ENCODE measurements at regions not wholly inside any gene's neighbourhood (a gene's known extent, or its start where the extent isn't known, plus 50 kb on each side); places are given as distances from the start of the nearest gene placed in this dataset.

DNA sequence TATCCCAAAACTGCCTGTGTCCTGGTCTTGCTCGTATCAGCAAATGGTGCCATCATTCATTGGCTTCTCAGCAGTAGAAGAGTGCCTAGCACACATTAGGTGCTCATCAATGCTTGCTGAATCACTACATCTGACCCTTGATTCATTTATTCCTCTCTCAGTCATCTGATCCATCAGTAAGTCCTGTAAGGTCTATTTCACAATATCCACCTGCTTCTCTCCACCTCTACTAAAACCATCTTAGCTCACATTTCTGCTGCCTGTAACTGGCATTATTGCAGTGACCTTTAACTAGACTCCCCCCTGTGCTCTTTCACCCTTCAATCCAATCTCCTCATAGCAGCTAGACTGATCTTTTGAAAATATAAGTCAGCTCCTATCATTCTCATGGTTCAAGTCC is 387.6 kb upstream of the SPRED2 start:
- Histone ChIP-seq H4K91ac (replicated peaks; ENCODE audit: insufficient read length, low read length) (no peak overlapping the region), H3K27ac (ENCODE audit: low read depth, low read length) (no peak overlapping the region), H3K18ac (ENCODE audit: extremely low read depth, low read length) (no peak overlapping the region), H3K36me3 (ENCODE audit: control insufficient read depth in 2 of 4, insufficient read depth in 4 of 4, low read length in 3 of 4) (no peaks in the 10 kb centered on the region), H2BK20ac (ENCODE audit: low read length) (no peak overlapping the region), H2BK5ac (ENCODE audit: low read depth, low read length) (no peak overlapping the region), H3K79me1 (ENCODE audit: low read depth, low read length) (no peaks in the 10 kb centered on the region), H3K27me3 (replicated peaks in 1 of 4; ENCODE audit: control insufficient read depth in 3 of 4, extremely low read depth in 1 of 4, insufficient read depth in 3 of 4, low read length in 3 of 4) (no peaks in the 10 kb centered on the region), H2AK5ac (ENCODE audit: low read depth, low read length) (no peak overlapping the region), H3K4me3 (ENCODE audit: extremely low read depth in 1 of 4, insufficient read depth in 2 of 4, low read depth in 3 of 4, low read length in 4 of 4) (no peak overlapping the region), H4K5ac (ENCODE audit: insufficient read length, low read depth, low read length) (no peak overlapping the region), H2BK120ac (replicated peaks; ENCODE audit: low read depth, low read length) (no peak overlapping the region), H3K23me2 (ENCODE audit: low read depth, low read length) (no peaks in the 10 kb centered on the region), H3K9me3 (ENCODE audit: insufficient read depth in 2 of 2, low read depth in 1 of 2, low read length in 1 of 2) (peaks cover 0 to 4% of the 10 kb centered on the region in 2 experiments; a peak in 2 of 4 replicates), H3K9ac (replicated peaks in 1 of 4; ENCODE audit: extremely low read depth in 1 of 4, low read depth in 3 of 4, low read length in 3 of 4) (no peak overlapping the region), H3K56ac (replicated peaks; ENCODE audit: insufficient read length, low read depth, low read length) (no peak overlapping the region), H3K23ac (ENCODE audit: insufficient read length) (no peak overlapping the region), H2BK12ac (ENCODE audit: low read depth, low read length) (no peak overlapping the region), H4K20me1 (replicated peaks in 1 of 2; ENCODE audit: control insufficient read depth in 1 of 2, insufficient read depth in 2 of 2, low read length in 2 of 2) (no peaks in the 10 kb centered on the region), H2AFZ (ENCODE audit: low read length) (no peak overlapping the region), H2BK15ac (ENCODE audit: low read length) (no peak overlapping the region), H3K4me1 (replicated peaks in 1 of 4; ENCODE audit: control insufficient read depth in 3 of 4, insufficient read depth in 4 of 4, low read length in 3 of 4) (0 out of 7 replicates have a peak, but pooled peaks cover 0 to under 1% (median 0%) of the 10 kb centered on the region in 4 experiments), H3K4ac (replicated peaks; ENCODE audit: insufficient read length, low read depth, low read length) (no peak overlapping the region), H4K8ac (ENCODE audit: extremely low read depth, insufficient read depth, low read length) (no peak overlapping the region), H3K4me2 (ENCODE audit: insufficient read depth in 1 of 2, low read depth in 2 of 2, low read length in 2 of 2) (no peak overlapping the region), H3K14ac (ENCODE audit: insufficient read length) (no peak overlapping the region), H3K79me2 (ENCODE audit: control insufficient read depth in 1 of 2, insufficient read depth in 2 of 2, low read length in 2 of 2) (no peaks in the 10 kb centered on the region)
- TF ChIP-seq, protein P1, sequence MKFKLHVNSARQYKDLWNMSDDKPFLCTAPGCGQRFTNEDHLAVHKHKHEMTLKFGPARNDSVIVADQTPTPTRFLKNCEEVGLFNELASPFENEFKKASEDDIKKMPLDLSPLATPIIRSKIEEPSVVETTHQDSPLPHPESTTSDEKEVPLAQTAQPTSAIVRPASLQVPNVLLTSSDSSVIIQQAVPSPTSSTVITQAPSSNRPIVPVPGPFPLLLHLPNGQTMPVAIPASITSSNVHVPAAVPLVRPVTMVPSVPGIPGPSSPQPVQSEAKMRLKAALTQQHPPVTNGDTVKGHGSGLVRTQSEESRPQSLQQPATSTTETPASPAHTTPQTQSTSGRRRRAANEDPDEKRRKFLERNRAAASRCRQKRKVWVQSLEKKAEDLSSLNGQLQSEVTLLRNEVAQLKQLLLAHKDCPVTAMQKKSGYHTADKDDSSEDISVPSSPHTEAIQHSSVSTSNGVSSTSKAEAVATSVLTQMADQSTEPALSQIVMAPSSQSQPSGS (IDR thresholded peaks at IDR 0.05; ENCODE audit: low read length): no peak
- no peak for TF ChIP-seq SUZ12 (IDR thresholded peaks at IDR 0.05; ENCODE audit: low read length)
- TF ChIP-seq KDM4A (IDR thresholded peaks at IDR 0.05; ENCODE audit: low read depth, low read length, severe bottlenecking): no peak
- WGBS, 2 experiments (ENCODE audit: extremely low coverage in 1 of 2, insufficient coverage in 1 of 2, insufficient read length in 1 of 2, insufficient replicate concordance in 2 of 2, low coverage in 1 of 2, low lambda C conversion rate in 2 of 2, missing lambda C conversion rate in 1 of 2): 87% methylated on average over 1 of the region's 1 CpG; no CpG with 5 or more reads in 1 of the 2 experiments
- POLR2A ChIA-PET (ENCODE audit: partially characterized antibody): interaction anchor here (1.6 kb wide), 1 partner anchor 9 kb away, joined by 3 read pairs; no protein-coding TSS in a partner anchor
- DNase-seq (ENCODE audit: low read depth in 1 of 2, low spot score in 2 of 2) (no peak), FAIRE-seq (no peak)
- CTCF ChIA-PET (ENCODE audit: partially characterized antibody): interaction anchor here (0.6 to 1.6 kb wide), 5 partner anchors 8 to 155 kb away, joined by 3 to 10 read pairs (median 3); no protein-coding TSS in a partner anchor
